Neural cell (in vitro differentiated cells): ENCODE measurements at regions not wholly inside any gene's neighbourhood (a gene's known extent, or its start where the extent isn't known, plus 50 kb on each side); places are given as distances from the start of the nearest gene placed in this dataset.
"Not testable (repeated sequence)": the region's sequence is repeated elsewhere in the genome, so short reads cannot be mapped to it uniquely, and the experiment has no call there.

Experiments
- H2AFZ ChIP-seq: fragments of 200-600, 300-800 bp; sonication (generic), shearing (Covaris generic); 2 replicates; pipeline ENCODE4 v1.6.0; 2014; ENCODE audit warnings: low read depth, mild to moderate bottlenecking, antibody characterized with exemption, low read length, moderate library complexity
- H3F3A ChIP-seq: fragments of 200-600 bp; shearing (Covaris generic); 2 replicates; pipeline ENCODE4 v1.6.1; 2016; ENCODE audit warnings: mild to moderate bottlenecking, moderate library complexity, mixed read lengths, antibody characterized with exemption, low read length; ENCODE audit not compliant: insufficient read depth, poor library complexity, severe bottlenecking
- H3K27ac ChIP-seq: fragments of 200-600, 300-800 bp; sonication (generic), shearing (Covaris generic); 2 replicates; pipeline ENCODE4 v1.5.1; 2014; ENCODE audit warnings: mild to moderate bottlenecking, low read length, moderate library complexity
- H3K27me3 ChIP-seq: fragments of 300-800, 200-600 bp; sonication (generic), shearing (Covaris generic); 2 replicates; pipeline ENCODE4 v1.6.0; 2014; ENCODE audit warnings: mild to moderate bottlenecking, low read depth, low read length, moderate library complexity; ENCODE audit not compliant: insufficient read depth
- H3K36me3 ChIP-seq: fragments of 300-800, 200-600 bp; sonication (generic), shearing (Covaris generic); 2 replicates; pipeline ENCODE4 v1.5.1; 2014; ENCODE audit warnings: mild to moderate bottlenecking, antibody characterized with exemption, low read length, moderate library complexity; ENCODE audit not compliant: insufficient read depth
- H3K4me2 ChIP-seq: fragments of 300-800, 200-600 bp; sonication (generic), shearing (Covaris generic); 2 replicates; pipeline ENCODE4 v1.6.0; 2014; ENCODE audit warnings: mild to moderate bottlenecking, low read length
- H3K4me3 ChIP-seq: fragments of 300-800, 200-600 bp; sonication (generic), shearing (Covaris generic); 2 replicates; pipeline ENCODE4 v1.5.1; 2014; ENCODE audit warnings: mild to moderate bottlenecking, low read length, moderate library complexity
- H3K79me2 ChIP-seq: fragments of 200-600 bp; shearing (Covaris generic); replicated peaks from 2 replicates; pipeline ENCODE4 v1.6.0; 2014; ENCODE audit warnings: mild to moderate bottlenecking, low read length, moderate library complexity; ENCODE audit not compliant: insufficient read depth
- H3K9ac ChIP-seq: fragments of 300-800, 200-600 bp; sonication (generic), shearing (Covaris generic); 2 replicates; pipeline ENCODE4 v1.6.1; 2016; ENCODE audit warnings: mild to moderate bottlenecking, low read length, mixed read lengths
- H3K9me2 ChIP-seq: fragments of 200-600 bp; shearing (Covaris generic); 2 replicates; pipeline ENCODE4 v1.6.1; 2016; ENCODE audit warnings: mild to moderate bottlenecking, low read length, mixed read lengths; ENCODE audit not compliant: insufficient read depth
- H3K9me3 ChIP-seq: fragments of 200-600, 300-800 bp; sonication (generic), shearing (Covaris generic); 2 replicates; pipeline ENCODE4 v1.6.1; 2016; ENCODE audit warnings: mild to moderate bottlenecking, mixed run types, low read length, moderate library complexity, mixed read lengths
- H4K20me1 ChIP-seq: fragments of 200-600 bp; shearing (Covaris generic); 2 replicates; pipeline ENCODE4 v1.6.1; 2016; ENCODE audit warnings: mild to moderate bottlenecking, mixed run types; ENCODE audit not compliant: insufficient read depth
- CTCF ChIP-seq: fragments of 450-650 bp; IDR thresholded peaks from 2 replicates; pipeline ENCODE4 v1.5.1; 2014; ENCODE audit warnings: antibody characterized with exemption, mild to moderate bottlenecking, moderate library complexity; ENCODE audit not compliant: poor library complexity, severe bottlenecking
- EP300 ChIP-seq: fragments of 450-650 bp; conservative IDR thresholded peaks from 2 replicates; pipeline ENCODE4 v1.6.1; 2014; ENCODE audit warnings: antibody characterized with exemption, mild to moderate bottlenecking, moderate library complexity; ENCODE audit not compliant: poor library complexity, severe bottlenecking
- EZH2 ChIP-seq: fragments of 200-600, 300-800 bp; shearing (Covaris generic), sonication (generic); IDR thresholded peaks from 2 replicates; pipeline ENCODE4 v1.6.1; 2014; ENCODE audit warnings: antibody characterized with exemption, low read length, borderline replicate concordance, mild to moderate bottlenecking; ENCODE audit not compliant: insufficient read depth, poor library complexity, severe bottlenecking
- MXI1 ChIP-seq: fragments of 450-650 bp; conservative IDR thresholded peaks from 2 replicates; pipeline ENCODE4 v1.6.1; 2014; ENCODE audit warnings: antibody characterized with exemption, mild to moderate bottlenecking; ENCODE audit not compliant: poor library complexity, severe bottlenecking
- POLR2AphosphoS5 ChIP-seq: IDR thresholded peaks from 2 replicates; pipeline ENCODE4 v1.6.1; 2012
- RAD21 ChIP-seq: fragments of 450-650 bp; conservative IDR thresholded peaks from 2 replicates; pipeline ENCODE4 v1.6.1; 2014; ENCODE audit warnings: antibody characterized with exemption, mild to moderate bottlenecking, moderate library complexity
- SMC3 ChIP-seq: fragments of 450-650 bp; conservative IDR thresholded peaks from 2 replicates; pipeline ENCODE4 v1.6.1; 2014; ENCODE audit warnings: antibody characterized with exemption, mild to moderate bottlenecking, moderate library complexity; ENCODE audit not compliant: poor library complexity
- TAF1 ChIP-seq: IDR thresholded peaks from 2 replicates; pipeline ENCODE4 v1.6.1; 2012; ENCODE audit warnings: low read depth
- TF ChIP-seq, protein P1 (sequence below): IDR thresholded peaks from 2 replicates; pipeline ENCODE4 v1.6.1; 2012; ENCODE audit warnings: borderline replicate concordance

- H4K20me1 ChIP-seq = no peaks in the 10 kb centered on the region
- H3K9ac ChIP-seq = no peak overlapping the region
- no peaks in the 10 kb centered on the region for H3F3A ChIP-seq
- H3K79me2 ChIP-seq = no peaks in the 10 kb centered on the region
- no peaks in the 10 kb centered on the region for H3K9me3 ChIP-seq
- no peak overlapping the region for H2AFZ ChIP-seq
- no peak overlapping the region for H3K27ac ChIP-seq
- H3K27me3 ChIP-seq = no peaks in the 10 kb centered on the region
- H3K36me3 ChIP-seq = no peaks in the 10 kb centered on the region
- H3K4me2 ChIP-seq = no peak overlapping the region
- H3K4me3 ChIP-seq = no peak overlapping the region
- TF ChIP-seq RAD21 (no peak), POLR2AphosphoS5 (no peak), MXI1 (no peak)
- no peaks in the 10 kb centered on the region for H3K9me2 ChIP-seq
Measured at GRCh38 chr1:74869702-74870101, 136.8 kb downstream of the TYW3 start.

- not testable (repeated sequence) for H3K9ac ChIP-seq, H3K4me2 ChIP-seq, H3K27ac ChIP-seq, H4K20me1 ChIP-seq, H3K27me3 ChIP-seq, H3K9me3 ChIP-seq, H3K36me3 ChIP-seq, H3K9me2 ChIP-seq, H3F3A ChIP-seq, H3K79me2 ChIP-seq, H3K4me3 ChIP-seq, H2AFZ ChIP-seq
Measured at GRCh38 chr1:74877366-74877765, 144.4 kb downstream of the TYW3 start.

DNA sequence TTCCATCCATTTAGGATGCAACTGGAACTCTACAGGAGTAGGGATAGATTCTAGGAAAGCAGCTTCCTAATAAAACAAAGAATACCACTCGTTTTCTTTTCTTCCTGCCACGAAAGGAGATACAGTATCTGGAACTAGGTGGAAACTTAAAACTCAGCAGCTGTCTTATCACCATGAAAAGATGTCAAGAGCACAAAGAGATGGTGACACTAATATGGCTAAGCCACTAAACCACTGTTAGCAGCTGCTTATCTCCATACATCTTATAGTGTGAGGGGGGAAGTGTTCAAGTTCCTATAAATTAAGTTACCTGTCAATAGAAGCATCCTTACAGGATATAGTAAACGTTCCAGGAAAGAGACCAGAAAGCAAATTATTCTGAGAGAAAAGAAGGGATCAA lies 162.5 kb downstream of the TYW3 start:
- H3K9ac ChIP-seq = no peak overlapping the region
- no peaks in the 10 kb centered on the region for H3K36me3 ChIP-seq
- H3F3A ChIP-seq = no peaks in the 10 kb centered on the region
- H3K27me3 ChIP-seq = no peaks in the 10 kb centered on the region
- no peaks in the 10 kb centered on the region for H3K79me2 ChIP-seq
- no peak overlapping the region for H2AFZ ChIP-seq
- H3K4me2 ChIP-seq = no peak overlapping the region
- no peaks in the 10 kb centered on the region for H4K20me1 ChIP-seq
- H3K27ac ChIP-seq = no peak overlapping the region
- no peaks in the 10 kb centered on the region for H3K9me3 ChIP-seq
- no peak overlapping the region for H3K4me3 ChIP-seq
- H3K9me2 ChIP-seq = no peaks in the 10 kb centered on the region
- TF ChIP-seq EZH2 (no peak), CTCF (no peak), TAF1 (no peak), MXI1 (no peak), SMC3 (no peak), EP300 (no peak), RAD21 (no peak)

DNA sequence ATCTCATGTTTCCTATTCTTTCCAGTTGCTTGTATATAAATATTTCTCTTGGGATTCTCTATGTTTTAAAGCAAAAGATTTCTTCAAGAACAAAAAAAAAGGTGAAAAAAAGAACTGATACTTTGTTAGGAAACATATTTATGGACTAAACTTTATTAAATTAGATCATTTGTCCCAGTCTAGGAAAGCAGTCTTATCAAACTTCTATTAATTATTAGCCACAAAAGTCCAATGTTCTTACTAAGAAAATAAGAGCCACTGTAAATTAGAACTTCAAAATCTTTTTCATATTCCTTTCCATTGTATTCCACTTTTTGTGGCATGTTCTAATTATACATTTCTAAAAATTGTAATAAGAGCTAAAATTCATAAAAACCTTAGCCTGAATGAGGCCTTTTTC lies 175.2 kb downstream of the TYW3 start:
- Histone ChIP-seq H3K4me3 (no peak overlapping the region), H3K9ac (no peak overlapping the region), H3K36me3 (no peaks in the 10 kb centered on the region), H3K27ac (no peak overlapping the region), H3K79me2 (no peaks in the 10 kb centered on the region), H3F3A (no peaks in the 10 kb centered on the region), H3K27me3 (no peaks in the 10 kb centered on the region), H2AFZ (no peak overlapping the region), H3K9me2 (no peaks in the 10 kb centered on the region), H3K4me2 (no peak overlapping the region), H3K9me3 (no peaks in the 10 kb centered on the region), H4K20me1 (no peaks in the 10 kb centered on the region)
- TF ChIP-seq CTCF = no peak
- TF ChIP-seq POLR2AphosphoS5 = no peak
- TF ChIP-seq SMC3 = no peak
- no peak for TF ChIP-seq TAF1
- no peak for TF ChIP-seq MXI1
- TF ChIP-seq EZH2 = no peak
- no peak for TF ChIP-seq RAD21
- no peak for TF ChIP-seq EP300
- TF ChIP-seq, protein P1, sequence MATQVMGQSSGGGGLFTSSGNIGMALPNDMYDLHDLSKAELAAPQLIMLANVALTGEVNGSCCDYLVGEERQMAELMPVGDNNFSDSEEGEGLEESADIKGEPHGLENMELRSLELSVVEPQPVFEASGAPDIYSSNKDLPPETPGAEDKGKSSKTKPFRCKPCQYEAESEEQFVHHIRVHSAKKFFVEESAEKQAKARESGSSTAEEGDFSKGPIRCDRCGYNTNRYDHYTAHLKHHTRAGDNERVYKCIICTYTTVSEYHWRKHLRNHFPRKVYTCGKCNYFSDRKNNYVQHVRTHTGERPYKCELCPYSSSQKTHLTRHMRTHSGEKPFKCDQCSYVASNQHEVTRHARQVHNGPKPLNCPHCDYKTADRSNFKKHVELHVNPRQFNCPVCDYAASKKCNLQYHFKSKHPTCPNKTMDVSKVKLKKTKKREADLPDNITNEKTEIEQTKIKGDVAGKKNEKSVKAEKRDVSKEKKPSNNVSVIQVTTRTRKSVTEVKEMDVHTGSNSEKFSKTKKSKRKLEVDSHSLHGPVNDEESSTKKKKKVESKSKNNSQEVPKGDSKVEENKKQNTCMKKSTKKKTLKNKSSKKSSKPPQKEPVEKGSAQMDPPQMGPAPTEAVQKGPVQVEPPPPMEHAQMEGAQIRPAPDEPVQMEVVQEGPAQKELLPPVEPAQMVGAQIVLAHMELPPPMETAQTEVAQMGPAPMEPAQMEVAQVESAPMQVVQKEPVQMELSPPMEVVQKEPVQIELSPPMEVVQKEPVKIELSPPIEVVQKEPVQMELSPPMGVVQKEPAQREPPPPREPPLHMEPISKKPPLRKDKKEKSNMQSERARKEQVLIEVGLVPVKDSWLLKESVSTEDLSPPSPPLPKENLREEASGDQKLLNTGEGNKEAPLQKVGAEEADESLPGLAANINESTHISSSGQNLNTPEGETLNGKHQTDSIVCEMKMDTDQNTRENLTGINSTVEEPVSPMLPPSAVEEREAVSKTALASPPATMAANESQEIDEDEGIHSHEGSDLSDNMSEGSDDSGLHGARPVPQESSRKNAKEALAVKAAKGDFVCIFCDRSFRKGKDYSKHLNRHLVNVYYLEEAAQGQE = no peak
